Stromal cell of bone marrow (primary cell): ENCODE measurements at regions not wholly inside any gene's neighbourhood (a gene's known extent, or its start where the extent isn't known, plus 50 kb on each side); places are given as distances from the start of the nearest gene placed in this dataset.
"Not testable (repeated sequence)": the region's sequence is repeated elsewhere in the genome, so short reads cannot be mapped to it uniquely, and the experiment has no call there.

ENCODE experiments used
- DNase-seq: peaks from one replicate; pipeline ENCODE4 v3.0.0-alpha.2; 2012; ENCODE audit warnings: low read depth

- no peak for DNase-seq
These were observed 700.7 kb downstream of the TAF11L14 start for GRCh38 chr5:18334949-18335348.

DNA sequence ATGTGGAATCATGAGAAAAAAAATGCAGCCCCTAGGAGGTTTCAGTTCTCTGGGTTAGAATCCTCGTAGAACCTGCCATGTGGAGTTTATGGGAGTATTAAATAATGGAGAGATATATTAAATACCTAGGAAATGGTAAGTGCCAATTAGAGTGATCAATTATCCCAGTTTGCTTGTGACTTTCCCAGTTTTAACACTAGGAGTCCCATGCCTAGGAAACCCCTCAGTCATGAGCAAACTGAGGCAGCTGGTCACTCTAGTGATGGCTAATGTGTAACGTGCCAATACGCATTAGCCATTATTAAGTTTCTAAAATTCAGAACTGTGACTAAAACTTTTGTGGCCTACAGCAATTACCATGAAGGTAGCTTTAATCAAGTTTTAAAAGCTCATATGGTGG is 720.6 kb downstream of the TAF11L14 start:
- no peak for DNase-seq

GRCh38 chr5:18357486-18357885 is 723.2 kb downstream of the TAF11L14 start:
- DNase-seq: no peak

DNA sequence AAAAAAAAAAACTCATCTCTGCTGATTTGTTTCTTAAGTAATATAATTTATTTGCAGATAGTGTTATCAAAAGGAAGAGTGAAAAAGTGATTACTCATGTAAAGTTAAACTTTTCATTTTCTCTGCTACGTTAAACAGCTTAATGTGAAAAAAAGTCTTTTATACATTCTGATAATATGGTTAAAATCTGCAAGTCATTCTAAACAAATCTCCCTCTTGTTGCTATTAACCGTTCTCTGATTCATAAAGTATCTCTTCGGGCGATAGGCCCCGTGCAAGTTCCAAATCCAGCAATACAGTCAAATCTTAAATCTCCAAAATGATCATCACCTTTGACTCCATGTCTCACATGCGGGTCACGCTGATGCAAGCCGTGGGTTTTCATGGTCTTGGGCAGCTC is 732.0 kb downstream of the TAF11L14 start:
- DNase-seq: no peak

GRCh38 chr5:18370531-18370930 is 736.3 kb downstream of the TAF11L14 start:
- no peak for DNase-seq

DNA sequence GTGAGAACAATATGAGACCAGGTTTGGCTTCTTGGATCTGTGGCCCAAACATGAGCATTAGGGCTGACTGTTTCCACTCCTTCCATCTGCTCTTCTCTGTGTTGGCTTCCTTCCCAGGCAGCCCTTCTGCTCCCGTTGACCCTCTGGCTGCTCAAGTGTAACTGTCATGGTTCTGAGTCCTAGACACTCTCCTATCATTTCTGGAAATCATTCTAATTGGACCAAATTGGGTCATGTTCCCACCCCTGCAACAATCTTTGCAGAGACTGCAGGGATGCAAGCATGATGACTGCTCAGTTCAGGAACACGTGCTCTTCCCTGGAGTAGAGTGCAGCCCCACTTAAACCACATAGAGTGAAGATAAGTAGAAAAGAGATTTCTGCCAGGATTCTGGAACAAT is 741.4 kb downstream of the TAF11L14 start:
- no peak for DNase-seq

DNA sequence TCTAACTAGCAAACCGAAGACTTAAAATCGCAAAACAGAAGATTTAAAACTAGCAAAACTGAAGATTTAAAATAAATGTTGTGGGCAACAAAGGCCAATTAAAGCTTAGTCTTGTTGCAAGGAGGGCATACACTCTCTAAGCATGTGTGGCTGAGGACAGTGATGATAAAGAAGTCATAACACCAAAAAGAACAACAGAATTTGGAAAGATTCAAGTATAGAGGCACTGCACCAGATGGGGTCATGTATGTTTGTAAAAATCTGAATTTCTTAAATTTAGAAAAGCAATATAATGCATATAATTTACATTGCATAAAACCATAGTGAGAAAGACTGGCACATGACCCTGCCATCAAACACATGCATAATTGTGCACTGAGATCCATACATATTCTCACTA is 743.8 kb downstream of the TAF11L14 start:
- no peak for DNase-seq

DNA sequence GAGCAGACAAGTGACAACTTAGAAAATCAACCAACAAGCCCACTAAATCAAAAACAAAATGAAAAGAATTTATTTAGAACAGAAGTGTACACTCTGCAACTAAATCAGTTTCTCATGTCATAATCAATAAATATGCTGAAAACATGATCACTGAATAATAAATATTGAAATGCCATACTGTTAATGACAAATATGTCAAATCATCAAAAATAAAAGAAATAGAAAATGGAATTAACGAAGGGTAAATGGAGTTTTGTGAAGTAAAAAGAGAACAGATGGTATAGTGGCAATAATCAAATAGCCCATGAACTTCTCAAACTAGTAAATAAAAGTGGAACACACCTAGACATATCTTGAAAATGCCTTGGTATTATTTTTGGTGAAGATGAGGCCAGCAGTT is 744.9 kb downstream of the TAF11L14 start:
- no peak for DNase-seq

DNA sequence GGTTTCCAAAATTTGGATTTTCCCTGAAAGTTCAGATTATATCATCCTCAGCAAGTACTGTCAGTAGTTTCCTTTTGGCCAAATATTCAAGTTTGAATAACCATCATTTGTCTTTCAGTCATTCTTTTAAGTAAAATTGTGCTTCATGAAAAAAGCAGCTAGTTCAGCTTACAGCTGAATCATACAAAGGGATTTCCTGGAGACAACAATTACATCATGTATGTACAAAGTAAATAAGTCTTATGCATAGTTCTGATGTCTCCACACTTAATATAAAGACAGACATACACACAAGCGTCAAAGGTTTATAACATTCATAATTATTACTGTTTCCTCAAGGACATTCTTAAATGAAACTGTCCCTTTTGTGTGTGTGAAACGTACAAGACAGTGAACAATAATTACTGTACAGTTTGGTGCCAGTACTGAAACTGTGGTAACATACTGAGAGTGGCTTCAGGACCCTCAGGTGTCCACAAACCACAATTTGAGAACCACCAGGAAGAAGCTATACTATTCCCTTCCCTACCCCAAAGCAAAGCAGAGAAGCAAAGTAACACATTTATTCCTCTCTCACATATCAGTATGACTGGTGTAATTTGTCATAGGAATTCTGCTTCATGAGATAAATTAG is 746.6 kb downstream of the TAF11L14 start:
- DNase-seq: no peak

GRCh38 chr5:18393565-18394442 is 759.5 kb downstream of the TAF11L14 start:
- DNase-seq: peak; percentile 38

DNA sequence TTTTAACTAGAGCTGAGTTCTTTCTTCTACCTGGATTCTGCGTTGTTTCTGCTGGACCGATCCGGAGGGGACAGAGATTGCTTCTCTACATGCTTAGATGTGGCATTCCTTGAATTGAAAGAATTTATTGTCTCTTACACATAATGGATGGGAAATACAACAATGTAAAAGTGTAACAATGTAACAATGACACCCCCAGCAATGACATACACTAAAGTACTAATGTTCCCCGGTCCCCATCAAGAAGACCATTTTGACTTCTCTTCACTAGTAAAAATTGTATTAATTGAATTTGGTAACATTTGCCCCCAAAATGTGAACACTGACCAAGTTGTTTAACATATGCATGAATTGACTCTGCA is 760.2 kb downstream of the TAF11L14 start:
- DNase-seq: no peak

DNA sequence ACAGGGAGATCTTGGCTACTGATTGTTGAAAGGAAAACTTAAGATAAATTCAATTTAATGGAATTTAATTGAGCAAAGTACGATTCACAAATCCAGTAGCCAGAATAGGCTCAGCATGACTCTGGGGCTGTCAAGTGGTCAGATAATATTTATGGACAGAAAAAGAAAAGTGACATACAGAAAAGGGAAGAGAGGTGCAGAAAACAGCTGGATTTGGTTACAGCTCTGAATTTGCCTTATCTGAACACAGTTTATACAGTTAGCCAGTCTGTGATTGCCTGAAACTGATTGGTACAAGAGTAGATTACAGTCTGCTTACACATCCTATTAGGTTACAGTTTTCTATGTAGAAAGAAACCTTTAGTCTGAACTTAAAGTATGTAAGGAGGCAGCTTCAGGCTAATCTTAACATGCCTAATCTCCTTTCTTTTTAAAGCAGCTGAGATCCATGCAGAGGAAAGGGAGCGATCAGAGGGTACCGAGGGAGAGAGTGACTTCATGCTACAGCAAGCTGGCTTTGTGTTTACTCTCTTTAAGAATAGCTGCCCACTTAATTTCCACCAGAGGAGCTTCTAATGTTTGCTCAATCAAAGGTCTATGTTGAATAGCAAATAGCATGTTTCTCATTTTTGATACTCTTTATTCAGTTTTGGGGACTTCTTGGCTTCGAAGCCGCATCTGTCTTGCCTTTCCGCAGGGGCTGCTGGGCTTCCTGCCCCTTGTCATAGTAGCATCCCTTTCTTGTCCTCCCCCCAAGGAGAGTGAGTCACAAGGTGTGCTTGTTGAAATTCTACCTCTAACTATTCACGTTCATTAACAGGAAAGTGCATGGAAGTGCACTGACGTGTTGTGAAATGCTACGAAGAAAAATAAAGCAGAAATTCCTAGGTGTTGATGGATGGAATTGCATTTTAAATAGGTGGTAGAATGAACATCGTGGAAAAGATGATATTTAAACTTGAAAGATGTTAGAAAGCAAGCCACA is 761.2 kb downstream of the TAF11L14 start:
- DNase-seq: no peak

DNA sequence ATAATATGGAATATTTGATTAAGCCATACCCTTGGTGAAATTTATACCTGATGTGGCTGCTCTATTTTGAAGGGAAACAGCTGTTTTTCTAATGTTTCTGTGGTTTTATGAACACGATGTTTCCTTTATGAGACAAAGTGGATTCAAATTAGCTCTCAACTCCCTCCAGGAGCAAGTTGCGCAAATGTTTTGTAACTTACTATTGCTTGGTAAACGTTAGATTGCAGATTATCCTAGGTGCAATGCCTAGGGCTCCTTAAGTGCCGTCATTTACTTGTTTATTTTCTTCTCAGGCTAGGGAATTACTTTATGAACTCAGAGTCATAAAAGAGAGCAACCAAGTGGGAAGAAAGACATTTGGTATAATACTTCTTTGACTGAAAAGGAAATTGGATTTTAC is 763.1 kb downstream of the TAF11L14 start:
- no peak for DNase-seq

- no peak for DNase-seq
These were observed 763.6 kb downstream of the TAF11L14 start for GRCh38 chr5:18397891-18398290.

- DNase-seq: not testable (repeated sequence)
These were observed 765.4 kb downstream of the TAF11L14 start for GRCh38 chr5:18399461-18400327.

DNA sequence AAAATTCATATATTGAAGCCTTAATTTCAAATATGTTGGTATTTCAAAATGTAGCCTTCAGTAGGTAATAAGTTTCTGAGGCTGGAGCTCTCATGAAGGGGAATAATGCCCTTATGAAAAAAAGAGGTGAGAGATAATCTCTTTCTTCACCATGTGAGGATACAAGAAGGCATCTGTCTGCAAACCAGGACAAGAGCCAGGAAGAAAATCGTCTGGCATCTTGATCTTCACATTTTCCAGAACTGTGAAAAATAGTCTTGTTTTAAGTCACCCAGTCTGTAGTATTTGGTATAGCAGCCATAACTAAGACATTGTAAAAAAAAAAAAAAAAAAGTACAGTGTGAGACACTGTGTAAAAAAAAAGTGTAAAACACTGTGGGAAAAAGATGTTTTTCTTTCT is 768.9 kb downstream of the TAF11L14 start:
- no peak for DNase-seq

DNA sequence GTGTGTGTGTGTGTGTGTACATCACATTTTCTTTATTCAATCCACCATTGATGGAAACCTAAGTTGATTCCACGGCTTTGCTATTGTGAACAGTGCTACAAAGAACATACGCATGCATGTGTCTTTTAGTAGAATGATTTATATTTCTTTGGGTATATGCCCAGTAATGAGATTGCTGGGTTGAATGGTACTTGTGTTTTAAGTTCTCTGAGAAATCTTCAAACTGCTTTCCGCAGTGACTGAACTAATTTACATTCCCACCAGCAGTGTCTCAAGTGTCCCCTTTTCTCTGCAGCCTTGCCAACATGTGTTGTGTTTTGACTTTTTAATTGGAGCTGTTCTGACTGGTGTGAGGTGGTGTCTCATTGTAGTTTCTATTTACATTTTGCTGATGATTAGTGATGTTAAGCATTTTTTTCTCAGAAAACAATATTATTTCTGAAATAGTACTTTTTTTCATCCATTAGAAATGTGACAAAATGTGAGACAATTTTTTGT is 769.7 kb downstream of the TAF11L14 start:
- no peak for DNase-seq

- no peak for DNase-seq
These were observed 786.5 kb downstream of the TAF11L14 start for GRCh38 chr5:18420711-18421110.

DNA sequence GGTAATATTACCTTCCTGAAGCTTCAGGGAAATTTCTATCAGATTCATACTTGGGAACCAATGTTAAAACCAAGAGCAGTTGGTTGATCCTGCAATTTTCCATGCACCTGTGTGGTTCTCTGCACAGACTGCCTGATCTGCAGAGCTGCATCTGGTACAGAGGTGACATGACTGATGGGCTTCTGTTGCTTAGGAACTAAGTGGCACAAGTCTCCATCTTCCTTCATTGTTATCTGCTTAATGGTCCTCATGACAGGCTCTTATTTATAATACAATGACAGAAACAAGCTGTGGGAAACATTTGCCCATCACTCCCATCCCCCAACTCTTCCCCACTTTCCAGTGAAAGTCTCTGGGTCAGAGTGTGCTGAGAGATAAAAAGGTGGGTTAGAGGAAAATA is 799.1 kb downstream of the TAF11L14 start:
- no peak for DNase-seq

GRCh38 chr5:18438126-18438525 is 803.9 kb downstream of the TAF11L14 start:
- no peak for DNase-seq

GRCh38 chr5:18455521-18455920 is 821.3 kb downstream of the TAF11L14 start:
- no peak for DNase-seq
